IPS-18a (cell line): ENCODE measurements at regions not wholly inside any gene's neighbourhood (a gene's known extent, or its start where the extent isn't known, plus 50 kb on each side); places are given as distances from the start of the nearest gene placed in this dataset.

Source experiments
- H3K27ac ChIP-seq: one replicate; pipeline ENCODE4 v1.5.1; 2013; ENCODE audit warnings: low read length
- H3K27me3 ChIP-seq: one replicate; pipeline ENCODE4 v1.6.1; 2013; ENCODE audit warnings: mild to moderate bottlenecking, low read length; ENCODE audit not compliant: control insufficient read depth, insufficient read depth
- H3K36me3 ChIP-seq: one replicate; pipeline ENCODE4 v1.6.1; 2013; ENCODE audit warnings: low read depth, low read length; ENCODE audit not compliant: control insufficient read depth
- H3K4me1 ChIP-seq: one replicate; pipeline ENCODE4 v1.6.1; 2013; ENCODE audit warnings: low read depth, low read length; ENCODE audit not compliant: control insufficient read depth
- H3K4me3 ChIP-seq: one replicate; pipeline ENCODE4 v1.5.1; 2013; ENCODE audit warnings: low read length
- H3K9ac ChIP-seq: one replicate; pipeline ENCODE4 v1.6.1; 2013; ENCODE audit warnings: mild to moderate bottlenecking, low read length, moderate library complexity
- H3K9me3 ChIP-seq: one replicate; pipeline ENCODE4 v1.6.1; 2013; ENCODE audit warnings: low read depth, low read length; ENCODE audit not compliant: control insufficient read depth

DNA sequence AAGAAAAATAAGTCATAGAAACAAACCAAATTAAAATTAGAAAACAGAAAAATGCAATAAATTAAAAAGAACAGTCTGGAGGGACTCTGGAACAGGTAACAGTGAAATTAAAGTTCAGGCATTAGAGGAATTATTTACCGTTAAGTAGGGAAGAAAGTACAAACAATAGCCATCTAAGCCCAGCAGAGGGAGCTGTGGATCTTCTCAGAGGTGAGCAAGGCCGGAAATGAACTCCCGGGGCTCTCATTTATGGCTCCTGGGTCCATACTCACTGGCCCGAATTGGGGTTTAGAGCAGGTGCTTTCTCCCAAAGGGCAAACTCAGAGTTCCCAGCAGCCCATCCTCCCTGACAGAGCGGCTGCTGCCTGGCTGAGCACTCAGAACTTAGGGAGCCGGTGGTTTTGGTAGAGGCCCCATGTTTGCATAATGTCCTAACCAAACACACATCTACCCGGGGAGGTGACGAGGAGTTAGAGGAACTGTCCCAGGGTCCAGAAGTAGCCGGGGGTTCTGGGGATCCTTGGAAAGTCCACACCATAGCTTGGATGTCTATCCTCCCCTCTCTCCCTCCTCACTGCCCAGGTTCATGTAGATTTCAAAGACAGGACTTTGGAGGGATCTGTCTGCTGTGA is 87.8 kb upstream of the VPREB1 start:
- Histone ChIP-seq H3K27ac (no peak overlapping the region), H3K27me3 (peaks cover 86% of the 10 kb centered on the region), H3K9me3 (no peaks in the 10 kb centered on the region), H3K4me3 (no peak overlapping the region), H3K36me3 (no peaks in the 10 kb centered on the region), H3K9ac (no peak overlapping the region), H3K4me1 (no peaks in the 10 kb centered on the region)

DNA sequence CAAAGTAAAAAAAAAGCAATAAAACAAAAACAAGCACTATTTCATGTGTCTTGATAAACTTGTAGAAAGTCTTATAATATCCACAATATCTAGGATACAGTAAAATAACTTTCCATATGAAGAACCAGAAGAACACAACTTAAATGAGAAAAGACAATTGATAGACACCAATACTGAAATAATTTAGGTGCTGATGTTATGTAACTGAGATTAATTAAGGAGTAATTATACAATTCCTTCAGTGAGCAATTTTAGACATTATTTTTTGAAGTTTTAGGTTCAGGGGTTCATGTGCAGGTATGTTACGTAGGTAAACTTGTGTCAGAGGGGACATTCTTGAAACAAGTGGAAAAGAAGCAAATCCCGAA is 88.3 kb upstream of the VPREB1 start:
- Histone ChIP-seq H3K27ac (no peak overlapping the region), H3K9ac (no peak overlapping the region), H3K4me1 (no peaks in the 10 kb centered on the region), H3K27me3 (peaks cover 88% of the 10 kb centered on the region), H3K4me3 (no peak overlapping the region), H3K36me3 (no peaks in the 10 kb centered on the region), H3K9me3 (no peaks in the 10 kb centered on the region)

DNA sequence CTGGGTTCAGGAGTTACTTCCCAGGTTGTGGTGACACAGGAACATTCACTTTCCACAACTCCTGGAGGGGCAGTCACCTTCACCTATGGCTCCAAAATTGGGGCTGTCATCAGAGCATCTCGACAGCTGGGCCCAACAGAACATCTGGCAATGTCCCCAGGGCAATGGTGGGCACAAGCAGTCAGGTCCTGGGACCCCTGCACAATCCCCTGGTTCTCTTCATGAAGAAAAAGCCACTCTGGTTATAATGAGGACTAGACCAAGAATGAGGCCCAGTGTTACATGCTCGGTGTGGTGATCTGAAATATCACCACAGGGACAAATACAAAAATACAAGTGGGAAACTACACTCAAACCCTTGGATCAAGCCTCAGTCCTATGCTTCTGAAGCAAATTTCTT is 89.0 kb upstream of the VPREB1 start:
- Histone ChIP-seq H3K27me3 (peaks cover 95% of the 10 kb centered on the region), H3K4me1 (no peaks in the 10 kb centered on the region), H3K36me3 (no peaks in the 10 kb centered on the region), H3K4me3 (no peak overlapping the region), H3K9ac (no peak overlapping the region), H3K9me3 (no peaks in the 10 kb centered on the region), H3K27ac (no peak overlapping the region)

DNA sequence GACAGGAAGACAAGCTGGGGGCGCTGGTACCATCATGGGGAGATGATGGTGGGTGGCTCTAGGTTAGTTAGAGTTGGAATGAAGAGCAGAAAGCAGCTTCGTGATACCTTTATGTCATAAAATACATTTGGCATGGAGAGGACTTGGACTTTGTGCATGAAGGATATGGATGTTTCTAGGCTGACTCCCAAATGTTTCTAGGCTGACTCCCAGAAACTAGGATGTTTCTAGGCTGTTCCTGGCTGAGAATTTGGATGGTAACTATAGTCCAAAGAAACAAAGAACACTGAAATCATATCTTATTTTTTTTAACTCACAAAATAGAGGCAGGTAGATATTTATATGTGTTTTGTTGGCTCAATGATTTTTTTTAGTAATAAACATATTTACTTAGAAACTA is 89.4 kb upstream of the VPREB1 start:
- Histone ChIP-seq H3K4me3 (no peak overlapping the region), H3K27me3 (peaks cover 100% of the 10 kb centered on the region), H3K27ac (no peak overlapping the region), H3K4me1 (no peaks in the 10 kb centered on the region), H3K9me3 (no peaks in the 10 kb centered on the region), H3K9ac (no peak overlapping the region), H3K36me3 (no peaks in the 10 kb centered on the region)

DNA sequence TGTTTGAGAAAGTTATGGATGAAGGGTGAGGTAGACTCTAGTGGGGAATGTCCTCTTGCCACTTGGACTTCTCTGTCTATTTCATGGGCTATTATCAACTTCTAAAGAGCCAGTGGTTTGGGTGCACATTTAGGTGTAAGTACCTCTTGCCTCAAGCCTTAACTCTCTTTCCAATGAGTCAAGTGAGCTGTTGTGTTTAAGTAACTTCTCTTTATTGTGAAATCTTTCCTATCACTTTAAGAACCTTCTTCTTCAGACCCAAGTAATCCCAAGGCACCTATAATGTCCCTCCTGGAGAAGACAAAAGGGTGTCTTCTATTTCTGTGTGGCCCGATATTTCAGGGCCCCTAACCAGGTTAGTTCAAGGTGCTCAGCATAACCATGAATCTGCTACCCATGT is 90.5 kb upstream of the VPREB1 start:
- peaks cover 100% of the 10 kb centered on the region for H3K27me3 ChIP-seq
- H3K4me1 ChIP-seq, result no peaks in the 10 kb centered on the region
- no peaks in the 10 kb centered on the region for H3K36me3 ChIP-seq
- no peak overlapping the region for H3K27ac ChIP-seq
- no peaks in the 10 kb centered on the region for H3K9me3 ChIP-seq
- no peak overlapping the region for H3K4me3 ChIP-seq
- H3K9ac ChIP-seq, result no peak overlapping the region

DNA sequence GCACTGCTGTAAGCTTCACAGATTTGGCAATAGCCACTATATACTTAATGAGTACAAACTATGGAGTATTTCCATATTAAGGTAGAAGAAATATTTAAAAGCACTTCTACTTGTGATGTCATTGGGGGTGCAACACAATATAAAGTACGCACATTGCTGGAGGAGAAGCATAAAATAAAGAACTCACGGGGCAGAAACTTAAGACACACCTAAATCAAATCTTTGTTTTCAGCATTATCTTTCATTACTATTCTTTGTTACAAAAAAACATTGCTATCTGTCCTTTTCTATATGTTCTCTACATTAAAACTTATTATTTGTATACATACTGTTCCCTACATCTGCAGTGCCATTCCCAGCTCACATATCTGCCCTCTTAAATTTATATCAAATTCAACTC is 93.3 kb upstream of the VPREB1 start:
- Histone ChIP-seq H3K4me1 (no peaks in the 10 kb centered on the region), H3K9ac (no peak overlapping the region), H3K9me3 (no peaks in the 10 kb centered on the region), H3K27me3 (peaks cover 100% of the 10 kb centered on the region), H3K27ac (no peak overlapping the region), H3K36me3 (no peaks in the 10 kb centered on the region), H3K4me3 (no peak overlapping the region)

DNA sequence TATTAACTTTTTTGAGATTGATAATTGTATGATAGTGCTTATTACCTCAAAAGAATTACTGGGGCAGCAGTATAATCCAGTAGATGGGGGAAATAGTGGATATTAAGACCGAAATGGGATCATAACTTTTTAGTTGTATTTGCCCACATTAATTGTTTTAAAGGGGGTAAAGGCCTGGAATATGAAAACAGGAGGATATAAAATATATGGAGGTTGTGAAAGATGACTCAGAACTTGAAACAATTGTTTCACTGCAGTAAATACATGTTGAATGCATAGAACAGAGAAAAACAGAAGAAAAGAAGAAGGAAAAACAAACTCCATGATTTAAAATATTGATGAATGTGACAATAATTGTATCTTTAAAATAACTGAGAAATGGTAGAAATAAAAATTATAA is 94.1 kb upstream of the VPREB1 start:
- Histone ChIP-seq H3K27me3 (peaks cover 97% of the 10 kb centered on the region), H3K4me1 (no peaks in the 10 kb centered on the region), H3K4me3 (no peak overlapping the region), H3K27ac (no peak overlapping the region), H3K9ac (no peak overlapping the region), H3K36me3 (no peaks in the 10 kb centered on the region), H3K9me3 (no peaks in the 10 kb centered on the region)

DNA sequence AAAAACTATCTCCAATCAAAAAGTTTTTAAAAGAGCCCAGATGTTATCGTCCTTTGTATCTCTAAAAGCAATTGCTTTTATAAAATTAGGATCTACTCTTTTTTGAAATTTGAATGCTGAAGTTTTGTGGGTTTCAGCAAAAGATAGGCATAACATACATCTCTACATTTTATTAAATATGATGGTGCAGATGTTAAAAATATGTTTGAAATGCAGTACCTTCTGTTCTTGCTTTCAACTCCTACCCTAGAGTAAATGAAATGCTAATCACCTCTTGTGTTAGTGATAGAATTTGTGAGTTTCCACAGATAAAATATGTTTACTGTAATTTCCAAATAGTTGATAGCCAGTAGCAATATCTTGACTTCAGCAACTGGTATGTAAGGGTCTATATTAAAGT is 95.7 kb upstream of the VPREB1 start:
- Histone ChIP-seq H3K36me3 (no peaks in the 10 kb centered on the region), H3K27ac (no peak overlapping the region), H3K9ac (no peak overlapping the region), H3K27me3 (peaks cover 97% of the 10 kb centered on the region), H3K4me3 (no peak overlapping the region), H3K4me1 (no peaks in the 10 kb centered on the region), H3K9me3 (no peaks in the 10 kb centered on the region)

DNA sequence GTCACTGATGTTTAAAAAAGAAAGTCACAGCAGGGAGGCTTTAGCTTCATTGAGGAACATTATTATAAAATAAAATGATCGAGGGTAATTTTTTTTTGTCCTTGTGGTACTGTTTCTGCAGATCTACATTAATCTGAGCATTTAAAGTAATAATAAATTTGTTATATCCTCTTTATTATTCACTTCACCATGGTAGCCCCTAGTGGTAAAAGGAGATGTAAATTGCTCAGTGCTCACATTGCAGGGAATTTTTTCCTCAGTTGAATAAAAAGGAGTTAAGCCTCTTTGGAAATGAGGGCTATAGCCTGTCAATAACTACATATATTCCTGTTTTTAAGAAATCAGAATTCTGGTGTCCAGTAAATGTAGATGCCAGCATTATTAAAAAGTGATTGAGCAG is 99.7 kb upstream of the VPREB1 start:
- no peaks in the 10 kb centered on the region for H3K36me3 ChIP-seq
- no peaks in the 10 kb centered on the region for H3K9me3 ChIP-seq
- no peak overlapping the region for H3K9ac ChIP-seq
- H3K4me1 ChIP-seq, result peaks cover 19% of the 10 kb centered on the region
- H3K4me3 ChIP-seq, result no peak overlapping the region
- H3K27me3 ChIP-seq, result peaks cover 95% of the 10 kb centered on the region
- no peak overlapping the region for H3K27ac ChIP-seq

DNA sequence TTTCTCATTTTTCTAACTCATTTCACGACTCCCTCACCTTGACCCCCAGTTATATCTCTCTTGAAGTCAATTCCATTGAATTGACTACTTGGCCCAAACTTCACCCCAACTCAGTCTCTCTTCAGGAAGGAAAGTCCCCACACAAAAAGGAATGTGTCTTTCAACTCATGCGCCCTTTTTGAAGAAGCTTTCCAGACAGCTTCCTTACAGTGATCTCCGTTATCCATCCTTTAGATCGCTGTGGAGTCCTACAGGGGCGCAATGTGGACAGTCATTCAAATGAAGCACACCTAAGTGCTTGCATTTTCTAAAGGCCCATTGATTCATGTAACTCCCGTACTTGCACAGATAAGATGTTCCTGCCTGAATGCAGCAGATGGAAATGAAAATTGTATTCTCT is 101.1 kb upstream of the VPREB1 start:
- no peaks in the 10 kb centered on the region for H3K36me3 ChIP-seq
- no peak overlapping the region for H3K9ac ChIP-seq
- peaks cover 95% of the 10 kb centered on the region for H3K27me3 ChIP-seq
- no peak overlapping the region for H3K27ac ChIP-seq
- no peak overlapping the region for H3K4me3 ChIP-seq
- no peaks in the 10 kb centered on the region for H3K9me3 ChIP-seq
- peaks cover 19% of the 10 kb centered on the region for H3K4me1 ChIP-seq

DNA sequence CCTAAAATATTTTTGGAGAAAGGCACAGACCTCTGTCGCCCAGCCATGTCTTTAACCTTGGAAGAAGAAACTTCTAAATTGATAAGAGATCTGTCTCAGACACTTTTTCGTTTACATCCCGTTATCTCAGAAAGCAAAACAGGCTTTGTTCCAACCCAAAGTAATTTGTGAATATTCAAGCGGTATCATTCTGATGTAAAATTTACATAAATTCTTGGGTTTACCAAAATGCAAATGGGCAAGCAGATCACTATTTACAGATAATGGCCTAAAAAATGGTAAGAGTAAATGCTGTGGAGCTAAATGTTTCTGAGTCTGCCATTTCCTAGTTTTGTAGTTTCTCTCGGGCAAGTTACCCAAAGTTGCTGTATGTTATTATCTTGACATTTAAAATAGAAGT is 101.9 kb upstream of the VPREB1 start:
- Histone ChIP-seq H3K4me3 (peak overlapping the region; percentile 32), H3K9ac (no peak overlapping the region), H3K27me3 (peaks cover 95% of the 10 kb centered on the region), H3K36me3 (no peaks in the 10 kb centered on the region), H3K27ac (no peak overlapping the region), H3K4me1 (peaks cover 19% of the 10 kb centered on the region), H3K9me3 (no peaks in the 10 kb centered on the region)

DNA sequence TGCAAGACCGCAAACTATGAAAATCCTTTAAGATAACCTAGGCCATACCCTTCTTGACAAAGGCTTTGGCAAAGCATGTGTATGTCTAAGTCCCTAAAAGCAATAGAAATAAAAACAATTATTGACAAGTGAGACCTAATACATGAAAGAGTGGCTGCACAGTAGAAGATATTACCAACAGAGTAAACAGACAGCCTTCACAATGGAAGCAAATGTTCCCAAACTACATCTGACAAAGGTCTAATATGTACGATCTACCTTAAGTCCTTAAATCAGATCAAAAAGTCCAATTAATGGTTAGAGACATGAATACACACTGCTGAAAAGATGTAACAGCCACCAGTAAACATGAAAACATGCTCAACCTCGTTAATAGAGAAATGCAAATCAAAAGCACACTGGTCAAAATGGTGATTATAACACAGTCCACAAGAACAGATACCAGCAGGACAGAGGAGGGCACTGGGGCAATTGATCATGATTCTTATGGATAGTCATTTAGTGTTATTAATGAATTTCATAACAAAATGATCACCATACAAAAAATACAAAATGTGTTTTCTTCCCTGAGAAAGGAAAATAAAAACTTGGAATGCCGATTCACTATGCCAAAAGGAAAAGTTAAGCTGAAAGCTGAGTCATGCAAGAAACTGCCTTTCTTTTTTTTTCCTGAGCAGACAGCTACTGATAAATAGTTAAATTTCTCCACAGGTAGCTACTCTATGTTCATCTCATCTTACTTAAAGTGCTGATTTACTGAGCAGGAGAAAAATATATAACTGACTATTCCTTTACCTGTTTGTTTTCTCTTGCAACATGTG is 102.6 kb upstream of the VPREB1 start:
- H3K36me3 ChIP-seq, result no peaks in the 10 kb centered on the region
- no peak overlapping the region for H3K27ac ChIP-seq
- H3K9me3 ChIP-seq, result no peaks in the 10 kb centered on the region
- H3K9ac ChIP-seq, result no peak overlapping the region
- peak overlapping the region; percentile 32 for H3K4me3 ChIP-seq
- peaks cover 95% of the 10 kb centered on the region for H3K27me3 ChIP-seq
- peaks cover 19% of the 10 kb centered on the region for H3K4me1 ChIP-seq
